Vagina (tissue), 2 donors: ENCODE measurements at regions not wholly inside any gene's neighbourhood (a gene's known extent, or its start where the extent isn't known, plus 50 kb on each side); places are given as distances from the start of the nearest gene placed in this dataset.

ENCODE experiments used
- DNase-seq, 2 donors: peaks; one replicate each; pipeline ENCODE4 v3.0.0-alpha.2; 2017; ENCODE audit errors: extremely low spot score in 2 of 2
- H3K27ac ChIP-seq: fragments of 200-600 bp; sonication (generic); one replicate; pipeline ENCODE4 v1.5.1; 2019
- H3K27me3 ChIP-seq: fragments of 200-600 bp; sonication (generic); one replicate; pipeline ENCODE4 v1.5.1; 2019
- H3K36me3 ChIP-seq, 2 donors: fragments of 200-600 bp; sonication (generic); one replicate each; pipeline ENCODE4 v1.5.1; 2017 to 2019
- H3K4me1 ChIP-seq: fragments of 200-600 bp; sonication (generic); one replicate; pipeline ENCODE4 v1.5.1; 2019
- H3K4me3 ChIP-seq, 2 donors: fragments of 200-600 bp; sonication (generic); 1 replicate in 1 of 2; 2 replicates in 1 of 2; pipeline ENCODE4 v1.5.1; 2016 to 2019
- H3K9me3 ChIP-seq: fragments of 200-600 bp; sonication (generic); one replicate; pipeline ENCODE4 v1.5.1; 2019
- POLR2A ChIP-seq, 2 donors: fragments of 450-650 bp; IDR thresholded peaks; one replicate each; pipeline ENCODE4 v1.6.1; 2017; ENCODE audit warnings: antibody characterized with exemption in 2 of 2, mild to moderate bottlenecking in 2 of 2, moderate library complexity in 2 of 2
- POLR2AphosphoS5 ChIP-seq, 2 donors: sonication (generic); formaldehyde crosslinking; IDR thresholded peaks; one replicate each; pipeline ENCODE4 v1.9.0; 2017; ENCODE audit warnings: antibody characterized with exemption in 2 of 2, mild to moderate bottlenecking in 2 of 2, low read depth in 1 of 2; ENCODE audit not compliant: insufficient read depth in 1 of 2
- intact Hi-C: fragments of 100-400 bp; cut with DNase I; formaldehyde crosslinking; loops from one replicate; pipeline ENCODE4 v1.15.1; 2023
- TF ChIP-seq, protein P1 (sequence below), 3 experiments: fragments of 450-650 bp in 2 of 3; fragments of 200-600 bp in 1 of 3; sonication (generic) in 1 of 3; IDR thresholded peaks; one replicate each; pipeline ENCODE4 v1.5.1; 2017 to 2019; ENCODE audit warnings: antibody characterized with exemption in 3 of 3, mild to moderate bottlenecking in 2 of 3, moderate library complexity in 2 of 3

DNA sequence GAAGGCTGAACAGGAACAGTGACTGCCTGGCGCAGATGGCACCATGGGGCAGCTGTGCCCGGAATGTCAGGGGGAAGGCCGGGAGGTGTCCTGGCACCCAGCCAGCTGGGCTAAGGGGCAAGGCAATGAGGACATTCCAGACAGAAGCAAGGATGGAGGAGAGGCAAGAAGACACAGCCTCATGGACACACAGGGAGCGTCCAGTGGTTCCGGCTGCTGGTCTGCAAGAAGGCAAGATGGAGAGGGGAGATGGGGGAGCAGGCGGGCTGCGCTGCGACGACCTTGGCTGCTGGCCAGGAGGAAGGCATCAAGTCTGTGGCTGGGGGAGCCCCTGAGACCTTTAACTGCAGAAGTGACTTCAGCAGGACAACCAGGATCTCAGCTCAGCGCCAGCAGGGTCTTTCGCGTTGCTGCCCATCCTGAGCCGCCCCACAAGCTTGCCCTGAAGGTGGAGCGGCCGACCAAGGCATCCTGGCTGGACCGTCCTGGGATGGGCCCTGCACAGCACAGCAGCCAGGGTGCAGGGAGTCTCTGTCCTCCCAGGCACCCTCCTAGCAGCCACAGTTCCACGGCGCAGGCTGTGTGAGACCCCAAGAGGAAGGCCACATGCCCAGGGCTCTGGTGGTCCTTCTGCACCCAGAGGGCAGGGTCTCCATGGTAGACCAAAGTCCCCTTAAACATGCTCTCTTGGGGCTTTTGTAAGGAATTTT lies 531.7 kb downstream of the BRD1 start:
- H3K27ac ChIP-seq, result no peak overlapping the region
- TF ChIP-seq POLR2AphosphoS5 (IDR thresholded peaks at IDR 0.05; ENCODE audit: insufficient read depth in 1 of 2, low read depth in 1 of 2) (no peak), POLR2A (IDR thresholded peaks at IDR 0.05) (no peak)
- TF ChIP-seq, protein P1, sequence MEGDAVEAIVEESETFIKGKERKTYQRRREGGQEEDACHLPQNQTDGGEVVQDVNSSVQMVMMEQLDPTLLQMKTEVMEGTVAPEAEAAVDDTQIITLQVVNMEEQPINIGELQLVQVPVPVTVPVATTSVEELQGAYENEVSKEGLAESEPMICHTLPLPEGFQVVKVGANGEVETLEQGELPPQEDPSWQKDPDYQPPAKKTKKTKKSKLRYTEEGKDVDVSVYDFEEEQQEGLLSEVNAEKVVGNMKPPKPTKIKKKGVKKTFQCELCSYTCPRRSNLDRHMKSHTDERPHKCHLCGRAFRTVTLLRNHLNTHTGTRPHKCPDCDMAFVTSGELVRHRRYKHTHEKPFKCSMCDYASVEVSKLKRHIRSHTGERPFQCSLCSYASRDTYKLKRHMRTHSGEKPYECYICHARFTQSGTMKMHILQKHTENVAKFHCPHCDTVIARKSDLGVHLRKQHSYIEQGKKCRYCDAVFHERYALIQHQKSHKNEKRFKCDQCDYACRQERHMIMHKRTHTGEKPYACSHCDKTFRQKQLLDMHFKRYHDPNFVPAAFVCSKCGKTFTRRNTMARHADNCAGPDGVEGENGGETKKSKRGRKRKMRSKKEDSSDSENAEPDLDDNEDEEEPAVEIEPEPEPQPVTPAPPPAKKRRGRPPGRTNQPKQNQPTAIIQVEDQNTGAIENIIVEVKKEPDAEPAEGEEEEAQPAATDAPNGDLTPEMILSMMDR (IDR thresholded peaks at IDR 0.05), result no peak
- intact Hi-C loops, result no loop called here

DNA sequence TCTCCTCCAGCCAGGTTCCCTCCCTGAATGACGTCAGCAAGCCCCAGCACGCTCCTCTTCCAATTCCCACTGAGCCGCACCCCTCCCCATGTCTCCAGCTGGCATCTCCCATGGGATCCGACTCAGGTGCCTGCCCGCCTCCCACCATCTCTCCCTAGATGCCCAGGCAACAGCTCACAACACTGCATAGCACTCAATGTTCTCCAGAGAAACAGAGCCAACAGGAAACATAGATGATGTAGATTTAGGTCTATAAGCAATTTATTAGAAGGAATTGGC lies 532.3 kb downstream of the BRD1 start:
- no peaks in the 10 kb centered on the region for H3K36me3 ChIP-seq
- no peaks in the 10 kb centered on the region for H3K9me3 ChIP-seq
- intact Hi-C loops, result no loop called here
- TF ChIP-seq POLR2AphosphoS5 (IDR thresholded peaks at IDR 0.05; ENCODE audit: insufficient read depth in 1 of 2, low read depth in 1 of 2) (no peak), POLR2A (IDR thresholded peaks at IDR 0.05) (no peak)
- TF ChIP-seq, protein P1 (IDR thresholded peaks at IDR 0.05), result no peak
- DNase-seq, result no peak
- no peaks in the 10 kb centered on the region for H3K4me1 ChIP-seq
- H3K27me3 ChIP-seq, result no peaks in the 10 kb centered on the region
- no peak overlapping the region for H3K27ac ChIP-seq
- no peak overlapping the region for H3K4me3 ChIP-seq

More for the DNA sequence above, 531.7 kb downstream of the BRD1 start:
- peak; percentile 47 to 91 for DNase-seq
- Histone ChIP-seq H3K27me3 (no peaks in the 10 kb centered on the region), H3K4me1 (no peaks in the 10 kb centered on the region), H3K36me3 (no peaks in the 10 kb centered on the region), H3K9me3 (no peaks in the 10 kb centered on the region), H3K4me3 (no peak overlapping the region)

DNA sequence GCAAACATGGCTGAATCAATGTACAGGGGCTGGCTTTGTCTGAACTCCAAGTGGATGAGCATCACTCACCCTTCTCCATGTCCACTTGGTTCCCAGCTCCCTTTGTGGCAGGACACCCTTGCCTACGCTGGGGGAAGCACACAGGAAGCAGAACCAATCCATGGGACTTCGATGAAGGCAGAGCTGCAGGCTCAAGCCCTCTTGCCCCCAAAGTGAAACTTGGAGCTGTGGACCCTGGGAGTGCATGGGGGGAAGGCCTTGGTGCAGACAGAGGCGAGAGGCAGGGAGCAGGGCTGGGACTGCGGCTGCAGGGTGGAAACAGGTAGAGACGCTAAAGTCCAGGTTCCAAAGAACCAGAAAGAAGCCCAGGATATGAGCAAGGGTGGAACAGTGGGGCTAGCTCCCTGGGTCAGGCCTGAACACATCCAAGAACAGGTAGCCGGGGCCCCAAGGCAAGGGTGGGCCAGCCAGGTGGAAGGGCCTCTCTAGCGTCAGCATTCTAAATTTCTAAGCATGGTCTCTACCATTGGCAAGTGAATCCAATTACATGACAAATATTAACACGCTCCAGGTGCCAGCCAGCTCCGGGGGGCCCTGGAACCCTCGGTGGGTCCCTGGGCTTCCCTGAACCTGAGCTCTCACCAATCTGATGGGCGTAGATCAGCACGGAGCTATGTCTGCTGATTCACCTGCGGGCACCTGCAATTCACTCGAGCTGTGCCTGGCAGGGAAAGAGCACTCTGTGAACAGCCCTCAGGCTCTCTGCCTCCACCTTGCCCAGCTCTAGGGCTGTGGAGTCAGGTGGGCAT lies 532.8 kb downstream of the BRD1 start:
- H3K27me3 ChIP-seq, result no peaks in the 10 kb centered on the region
- intact Hi-C loops, result no loop called here
- no peaks in the 10 kb centered on the region for H3K9me3 ChIP-seq
- H3K36me3 ChIP-seq, result no peaks in the 10 kb centered on the region
- no peak overlapping the region for H3K4me3 ChIP-seq
- DNase-seq, result peak; percentile 62 to 92
- no peak overlapping the region for H3K27ac ChIP-seq
- no peak for TF ChIP-seq POLR2A (IDR thresholded peaks at IDR 0.05)
- TF ChIP-seq, protein P1 (IDR thresholded peaks at IDR 0.05), result no peak
- TF ChIP-seq POLR2AphosphoS5 (IDR thresholded peaks at IDR 0.05; ENCODE audit: insufficient read depth in 1 of 2, low read depth in 1 of 2), result no peak
- H3K4me1 ChIP-seq, result no peaks in the 10 kb centered on the region

GRCh38 chr22:49292909-49293308 lies 534.8 kb downstream of the BRD1 start:
- H3K27me3 ChIP-seq, result no peaks in the 10 kb centered on the region
- intact Hi-C loops, result no loop called here

More at GRCh38 chr22:49292909-49293308, 534.8 kb downstream of the BRD1 start:
- DNase-seq, result peak in 1 of 2 donors; percentile 74
- Histone ChIP-seq H3K9me3 (no peaks in the 10 kb centered on the region), H3K4me1 (no peaks in the 10 kb centered on the region), H3K36me3 (no peaks in the 10 kb centered on the region), H3K4me3 (no peak overlapping the region), H3K27ac (no peak overlapping the region)
- TF ChIP-seq, protein P1 (IDR thresholded peaks at IDR 0.05), result no peak
- no peak for TF ChIP-seq POLR2A (IDR thresholded peaks at IDR 0.05)
- TF ChIP-seq POLR2AphosphoS5 (IDR thresholded peaks at IDR 0.05; ENCODE audit: insufficient read depth in 1 of 2, low read depth in 1 of 2), result no peak
